ENCODE measurements at regions not wholly inside any gene's neighbourhood (a gene's known extent, or its start where the extent isn't known, plus 50 kb on each side); places are given as distances from the start of the nearest gene placed in this dataset.

DNA sequence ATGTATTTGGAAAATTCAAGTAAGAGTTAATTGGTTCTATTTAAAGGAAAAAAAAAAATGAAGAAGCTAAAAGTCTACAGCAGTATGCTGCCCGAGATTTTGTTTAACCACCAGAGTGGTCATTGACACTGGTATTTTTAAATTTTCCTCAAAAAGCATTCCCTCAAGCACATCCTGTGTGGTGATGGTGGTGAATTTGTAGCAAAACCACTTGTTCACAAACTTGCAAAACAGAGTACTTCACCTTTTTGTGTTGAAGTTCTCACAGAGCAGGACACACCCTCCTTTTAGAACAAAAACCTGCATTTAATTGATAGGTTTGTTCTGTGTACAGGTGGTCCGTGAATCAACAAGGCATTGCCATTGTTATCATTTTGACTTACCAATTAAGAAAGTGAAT is 374.2 kb downstream of the EFNA5 start:
- Histone ChIP-seq H3K27ac (no peak overlapping the region), H3K4me2 (peak overlapping the region; percentile 1 to 60 (median 26); a peak in 17 of 22 replicates), H3K27me3 (peaks cover 0 to 10% (median 0%) of the 10 kb centered on the region in 11 experiments; a peak in 1 of 22 replicates), H3K36me3 (no peaks in the 10 kb centered on the region), H3K9me3 (replicated peaks in 1 of 11) (peaks cover 0 to 13% (median 5%) of the 10 kb centered on the region in 11 experiments; a peak in 5 of 22 replicates), H3K4me1 (peaks cover 17 to 45% (median 27%) of the 10 kb centered on the region in 10 experiments), H4K20me1 (no peaks in the 10 kb centered on the region), H3K4me3 (no peak overlapping the region), H3K9ac (no peak overlapping the region)
- no peak for TF ChIP-seq Cebpa-rat (IDR thresholded peaks at IDR 0.05)

DNA sequence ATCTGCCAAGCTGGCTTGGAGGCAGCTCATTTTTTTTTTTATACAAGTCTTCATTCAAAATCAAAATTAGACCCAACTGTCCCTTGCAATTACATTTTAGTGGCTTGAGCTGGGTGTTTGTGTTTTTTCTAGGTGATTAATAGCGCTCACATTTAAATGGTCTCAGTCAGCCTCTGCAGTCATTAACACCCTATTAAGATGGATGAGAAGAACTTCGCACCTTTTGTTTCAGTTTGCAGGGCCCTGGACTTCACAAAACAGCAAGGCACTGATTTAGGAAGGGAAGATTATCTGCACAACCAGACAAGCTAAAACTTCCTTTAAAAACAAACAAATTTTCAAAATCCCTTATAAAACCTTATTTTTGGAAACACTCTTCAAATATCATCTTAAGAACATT is 374.8 kb downstream of the EFNA5 start:
- Histone ChIP-seq H3K27ac (no peak overlapping the region), H3K9me3 (replicated peaks in 1 of 11) (peaks cover 0 to 13% (median 5%) of the 10 kb centered on the region in 11 experiments; a peak in 5 of 22 replicates), H3K4me3 (no peak overlapping the region), H3K27me3 (peaks cover 0 to 10% (median 0%) of the 10 kb centered on the region in 11 experiments; a peak in 1 of 22 replicates), H3K36me3 (no peaks in the 10 kb centered on the region), H4K20me1 (no peaks in the 10 kb centered on the region), H3K9ac (no peak overlapping the region), H3K4me1 (peaks cover 17 to 38% (median 27%) of the 10 kb centered on the region in 10 experiments), H3K4me2 (peak overlapping the region; percentile 1 to 60 (median 26); a peak in 14 of 22 replicates)
- TF ChIP-seq Cebpa-rat (IDR thresholded peaks at IDR 0.05) = no peak

DNA sequence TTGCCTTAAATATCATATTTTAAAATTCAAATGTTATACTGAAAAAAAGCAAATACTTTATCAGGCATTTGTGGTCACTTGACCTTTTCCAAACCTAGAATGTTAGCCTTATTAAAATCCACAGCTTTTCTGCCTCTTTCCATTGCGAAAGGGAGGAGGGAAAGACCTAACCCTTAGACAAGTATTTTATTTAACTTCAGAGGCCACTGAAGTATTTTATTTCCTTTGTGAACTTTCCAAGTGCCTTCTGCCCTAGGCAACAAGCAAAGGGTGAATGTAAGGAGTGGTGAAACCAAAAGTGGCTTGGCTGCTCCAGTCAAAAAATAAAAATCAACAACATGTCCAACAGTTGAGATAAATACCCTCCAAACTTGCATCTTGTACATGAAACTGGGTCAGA is 376.1 kb downstream of the EFNA5 start:
- peaks cover 0 to 13% (median 5%) of the 10 kb centered on the region in 11 experiments; a peak in 5 of 22 replicates for H3K9me3 ChIP-seq (replicated peaks in 1 of 11)
- H3K27ac ChIP-seq = peak overlapping the region in 4 of 11 experiments; percentile 8 to 45 (median 34); a peak in 6 of 22 replicates
- TF ChIP-seq Cebpa-rat (IDR thresholded peaks at IDR 0.05) = no peak
- H3K4me2 ChIP-seq = peak overlapping the region; percentile 25 to 69 (median 54); a peak in 19 of 22 replicates
- H3K36me3 ChIP-seq = no peaks in the 10 kb centered on the region
- H3K4me1 ChIP-seq = peaks cover 17 to 35% (median 28%) of the 10 kb centered on the region in 10 experiments
- H3K9ac ChIP-seq = no peak overlapping the region
- H3K4me3 ChIP-seq = no peak overlapping the region
- no peaks in the 10 kb centered on the region for H4K20me1 ChIP-seq
- peaks cover 0 to 10% (median 0%) of the 10 kb centered on the region in 11 experiments; a peak in 1 of 22 replicates for H3K27me3 ChIP-seq

DNA sequence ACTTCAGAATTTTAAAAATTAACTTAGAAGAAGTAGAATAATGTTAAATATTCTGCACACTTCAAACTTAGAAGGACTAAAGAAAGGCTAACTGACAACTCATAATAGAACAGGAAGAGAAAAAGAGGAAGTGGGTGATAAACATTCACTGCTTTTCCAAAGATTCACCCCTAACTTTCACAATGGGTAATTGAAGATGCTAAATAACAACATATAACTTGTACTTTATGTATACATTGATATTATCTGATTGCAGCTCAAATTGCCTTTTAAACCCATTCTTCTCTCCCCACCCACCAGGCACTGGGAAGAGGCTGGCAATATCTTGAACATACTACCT is 376.6 kb downstream of the EFNA5 start:
- peaks cover 0 to 13% (median 5%) of the 10 kb centered on the region in 11 experiments; a peak in 5 of 22 replicates for H3K9me3 ChIP-seq (replicated peaks in 1 of 11)
- H3K36me3 ChIP-seq = no peaks in the 10 kb centered on the region
- no peak overlapping the region for H3K9ac ChIP-seq
- H3K27ac ChIP-seq = peak overlapping the region in 4 of 11 experiments; percentile 8 to 45 (median 34); a peak in 7 of 22 replicates
- H3K27me3 ChIP-seq = peaks cover 0 to 10% (median 0%) of the 10 kb centered on the region in 11 experiments; a peak in 1 of 22 replicates
- H3K4me1 ChIP-seq = peaks cover 20 to 38% (median 32%) of the 10 kb centered on the region in 10 experiments
- TF ChIP-seq Cebpa-rat (IDR thresholded peaks at IDR 0.05) = no peak
- no peaks in the 10 kb centered on the region for H4K20me1 ChIP-seq
- H3K4me2 ChIP-seq = peak overlapping the region; percentile 25 to 77 (median 54)
- no peak overlapping the region for H3K4me3 ChIP-seq

- peaks cover 25 to 42% (median 38%) of the 10 kb centered on the region in 10 experiments for H3K4me1 ChIP-seq
- H3K27me3 ChIP-seq = peaks cover 0 to 10% (median 0%) of the 10 kb centered on the region in 11 experiments; a peak in 1 of 22 replicates
- peak overlapping the region; percentile 25 to 77 (median 54); a peak in 21 of 22 replicates for H3K4me2 ChIP-seq
- H3K27ac ChIP-seq = peak overlapping the region in 2 of 11 experiments; percentile 23 to 38; a peak in 2 of 22 replicates
- H3K9ac ChIP-seq = no peak overlapping the region
- peaks cover 0 to 13% (median 5%) of the 10 kb centered on the region in 11 experiments; a peak in 5 of 22 replicates for H3K9me3 ChIP-seq (replicated peaks in 1 of 11)
- H3K36me3 ChIP-seq = no peaks in the 10 kb centered on the region
- no peak for TF ChIP-seq Cebpa-rat (IDR thresholded peaks at IDR 0.05)
- H3K4me3 ChIP-seq = no peak overlapping the region
- H4K20me1 ChIP-seq = no peaks in the 10 kb centered on the region
Observed at GRCh38 chr5:107293541-107294210, 377.1 kb downstream of the EFNA5 start.

- no peaks in the 10 kb centered on the region for H4K20me1 ChIP-seq
- H3K36me3 ChIP-seq = no peaks in the 10 kb centered on the region
- no peak for TF ChIP-seq Cebpa-rat (IDR thresholded peaks at IDR 0.05)
Observed at GRCh38 chr5:107291866-107292265, 378.9 kb downstream of the EFNA5 start.

GRCh38 chr5:107290780-107291398 is 379.8 kb downstream of the EFNA5 start:
- H3K27ac ChIP-seq = peak overlapping the region in 2 of 11 experiments; percentile 39 to 55; a peak in 2 of 22 replicates

More at GRCh38 chr5:107291866-107292265, 378.9 kb downstream of the EFNA5 start:
- no peaks in the 10 kb centered on the region for H3K27me3 ChIP-seq
- H3K4me3 ChIP-seq = no peak overlapping the region
- peaks cover 0 to 13% (median 5%) of the 10 kb centered on the region in 11 experiments; a peak in 5 of 22 replicates for H3K9me3 ChIP-seq (replicated peaks in 1 of 11)
- H3K4me1 ChIP-seq = peaks cover 25 to 42% (median 39%) of the 10 kb centered on the region in 10 experiments
- H3K27ac ChIP-seq = no peak overlapping the region
- no peak overlapping the region for H3K9ac ChIP-seq
- H3K4me2 ChIP-seq = no peak overlapping the region

GRCh38 chr5:107289030-107289714 is 381.6 kb downstream of the EFNA5 start:
- H3K4me1 ChIP-seq = peaks cover 15 to 24% (median 20%) of the 10 kb centered on the region in 10 experiments
- H3K9ac ChIP-seq = peak overlapping the region in 2 of 11 experiments; percentile 5 to 19; a peak in 3 of 22 replicates
- H3K36me3 ChIP-seq = no peaks in the 10 kb centered on the region
- peak overlapping the region in 9 of 11 experiments; percentile 19 to 72 (median 55); a peak in 17 of 22 replicates for H3K27ac ChIP-seq
- no peaks in the 10 kb centered on the region for H4K20me1 ChIP-seq
- H3K27me3 ChIP-seq = no peaks in the 10 kb centered on the region
- H3K4me3 ChIP-seq = no peak overlapping the region
- peaks cover 0 to 13% (median 5%) of the 10 kb centered on the region in 11 experiments; a peak in 5 of 22 replicates for H3K9me3 ChIP-seq (replicated peaks in 1 of 11)
- peak overlapping the region; percentile 7 to 56 (median 38); a peak in 20 of 22 replicates for H3K4me2 ChIP-seq
- no peak for TF ChIP-seq Cebpa-rat (IDR thresholded peaks at IDR 0.05)

More at GRCh38 chr5:107290780-107291398, 379.8 kb downstream of the EFNA5 start:
- H3K9ac ChIP-seq = no peak overlapping the region
- no peak overlapping the region for H3K4me3 ChIP-seq
- H3K9me3 ChIP-seq (replicated peaks in 1 of 11) = peaks cover 0 to 13% (median 5%) of the 10 kb centered on the region in 11 experiments; a peak in 5 of 22 replicates
- no peaks in the 10 kb centered on the region for H3K27me3 ChIP-seq
- H4K20me1 ChIP-seq = no peaks in the 10 kb centered on the region
- no peaks in the 10 kb centered on the region for H3K36me3 ChIP-seq
- H3K4me2 ChIP-seq = no peak overlapping the region
- H3K4me1 ChIP-seq = peaks cover 23 to 34% (median 30%) of the 10 kb centered on the region in 10 experiments
- TF ChIP-seq Cebpa-rat (IDR thresholded peaks at IDR 0.05) = no peak
